ENCODE measurements at regions not wholly inside any gene's neighbourhood (a gene's known extent, or its start where the extent isn't known, plus 50 kb on each side); places are given as distances from the start of the nearest gene placed in this dataset.

GRCh38 chr6:81682235-81682795, 70.2 kb downstream of the TENT5A start:
- TF ChIP-seq REST (IDR thresholded peaks at IDR 0.05; ENCODE audit: insufficient replicate concordance, low read depth) (peak; percentile 49), CTCF (IDR thresholded peaks at IDR 0.05; ENCODE audit: insufficient read depth, low read length) (no peak), GABPA (IDR thresholded peaks at IDR 0.05; ENCODE audit: low read depth) (no peak), POLR2AphosphoS5 (IDR thresholded peaks at IDR 0.05; ENCODE audit: low read depth) (no peak), SPI1 (IDR thresholded peaks at IDR 0.05; ENCODE audit: borderline replicate concordance, low read depth) (no peak)

Measured in HL-60 (cell line).